ENCODE measurements at regions not wholly inside any gene's neighbourhood (a gene's known extent, or its start where the extent isn't known, plus 50 kb on each side); places are given as distances from the start of the nearest gene placed in this dataset.

DNA sequence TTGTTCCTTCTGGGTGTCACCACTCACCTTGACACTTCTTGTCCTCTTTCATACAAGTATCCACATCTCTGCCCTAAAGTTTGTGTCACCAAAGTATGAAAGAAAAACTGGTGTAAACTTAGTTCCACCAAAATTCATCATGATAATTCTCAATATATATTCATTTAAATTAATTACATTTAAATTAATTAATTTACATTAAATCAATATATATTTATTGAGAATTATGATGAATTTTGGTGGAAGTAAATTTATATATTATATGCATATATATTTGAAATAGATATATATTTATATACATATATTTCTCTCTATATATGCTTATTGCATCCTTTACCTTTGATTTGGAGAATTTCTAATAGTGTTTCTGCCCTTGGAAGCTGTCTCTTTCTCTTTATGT lies 828.3 kb downstream of the PDCD6IP start:
- DNase-seq, result no peak
- Mint-ChIP-seq H3K36me3 (ENCODE audit: low read depth) (no peaks in the 10 kb centered on the region; the same call in 1 of the 2 replicates), H3K9me3 (peaks cover 30% of the 10 kb centered on the region), H3K4me3 (no peak overlapping the region), H3K4me1 (ENCODE audit: low read depth) (no peaks in the 10 kb centered on the region), H3K27me3 (ENCODE audit: insufficient read depth) (no peaks in the 10 kb centered on the region; the same call in 1 of the 2 replicates), H3K27ac (no peak overlapping the region)
- TF ChIP-seq, protein P1, sequence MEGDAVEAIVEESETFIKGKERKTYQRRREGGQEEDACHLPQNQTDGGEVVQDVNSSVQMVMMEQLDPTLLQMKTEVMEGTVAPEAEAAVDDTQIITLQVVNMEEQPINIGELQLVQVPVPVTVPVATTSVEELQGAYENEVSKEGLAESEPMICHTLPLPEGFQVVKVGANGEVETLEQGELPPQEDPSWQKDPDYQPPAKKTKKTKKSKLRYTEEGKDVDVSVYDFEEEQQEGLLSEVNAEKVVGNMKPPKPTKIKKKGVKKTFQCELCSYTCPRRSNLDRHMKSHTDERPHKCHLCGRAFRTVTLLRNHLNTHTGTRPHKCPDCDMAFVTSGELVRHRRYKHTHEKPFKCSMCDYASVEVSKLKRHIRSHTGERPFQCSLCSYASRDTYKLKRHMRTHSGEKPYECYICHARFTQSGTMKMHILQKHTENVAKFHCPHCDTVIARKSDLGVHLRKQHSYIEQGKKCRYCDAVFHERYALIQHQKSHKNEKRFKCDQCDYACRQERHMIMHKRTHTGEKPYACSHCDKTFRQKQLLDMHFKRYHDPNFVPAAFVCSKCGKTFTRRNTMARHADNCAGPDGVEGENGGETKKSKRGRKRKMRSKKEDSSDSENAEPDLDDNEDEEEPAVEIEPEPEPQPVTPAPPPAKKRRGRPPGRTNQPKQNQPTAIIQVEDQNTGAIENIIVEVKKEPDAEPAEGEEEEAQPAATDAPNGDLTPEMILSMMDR (IDR thresholded peaks at IDR 0.05), result no peak

DNA sequence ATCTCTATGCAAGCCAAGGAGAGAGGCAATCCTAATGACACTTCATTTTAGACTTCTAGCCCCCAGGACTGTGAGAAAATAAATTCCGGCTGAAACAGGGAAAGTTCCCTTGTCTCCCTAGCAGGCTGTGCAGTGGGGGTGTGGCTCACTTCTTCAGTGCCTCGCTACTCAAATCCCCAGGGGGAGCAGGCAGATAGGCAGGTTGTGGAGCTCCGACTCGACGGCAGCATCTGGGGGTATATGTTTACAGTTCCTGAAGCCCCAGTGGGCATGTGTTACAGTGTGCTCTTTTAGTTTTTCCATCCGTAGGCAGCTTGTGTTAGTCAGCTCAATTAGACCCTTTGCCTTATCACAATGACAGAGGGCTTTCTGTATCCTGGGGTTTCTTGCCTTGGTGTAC lies 836.5 kb downstream of the PDCD6IP start:
- TF ChIP-seq, protein P1 (IDR thresholded peaks at IDR 0.05), result no peak
- Mint-ChIP-seq H3K9me3 (peaks cover 19% of the 10 kb centered on the region), H3K27me3 (ENCODE audit: insufficient read depth) (no peaks in the 10 kb centered on the region), H3K27ac (no peak overlapping the region), H3K36me3 (ENCODE audit: low read depth) (no peaks in the 10 kb centered on the region), H3K4me3 (no peak overlapping the region), H3K4me1 (ENCODE audit: low read depth) (no peaks in the 10 kb centered on the region)
- no peak for DNase-seq

DNA sequence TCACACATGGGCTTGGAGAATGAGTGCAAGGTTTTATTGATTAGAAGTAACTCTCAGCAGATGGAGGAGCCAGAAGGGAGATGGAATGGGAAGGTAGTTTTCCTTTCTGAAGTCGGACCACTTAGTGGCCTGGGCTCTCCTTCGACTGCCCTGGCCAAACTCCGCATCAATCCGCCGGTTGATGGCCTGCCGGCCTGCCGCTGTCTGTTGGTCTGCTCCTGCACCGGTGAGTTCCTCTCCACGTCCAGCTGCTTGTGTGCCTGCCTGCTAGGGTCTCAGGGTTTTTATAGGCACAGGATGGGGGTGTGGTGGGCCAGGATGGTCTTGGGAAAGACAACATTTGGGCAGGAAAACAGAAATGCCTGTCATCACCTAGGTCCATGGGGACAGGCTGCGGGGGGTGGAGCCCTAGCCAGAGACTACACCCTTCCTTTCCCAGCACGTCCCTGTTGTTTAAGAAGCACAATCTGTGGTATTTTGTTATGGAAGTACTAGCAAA lies 837.0 kb downstream of the PDCD6IP start:
- H3K9me3 Mint-ChIP-seq, result peaks cover 20% of the 10 kb centered on the region
- H3K27me3 Mint-ChIP-seq (ENCODE audit: insufficient read depth), result no peaks in the 10 kb centered on the region
- H3K27ac Mint-ChIP-seq, result no peak overlapping the region
- no peaks in the 10 kb centered on the region for H3K36me3 Mint-ChIP-seq (ENCODE audit: low read depth)
- TF ChIP-seq, protein P1 (IDR thresholded peaks at IDR 0.05), result no peak
- no peak overlapping the region for H3K4me3 Mint-ChIP-seq
- DNase-seq, result no peak
- H3K4me1 Mint-ChIP-seq (ENCODE audit: low read depth), result no peaks in the 10 kb centered on the region

DNA sequence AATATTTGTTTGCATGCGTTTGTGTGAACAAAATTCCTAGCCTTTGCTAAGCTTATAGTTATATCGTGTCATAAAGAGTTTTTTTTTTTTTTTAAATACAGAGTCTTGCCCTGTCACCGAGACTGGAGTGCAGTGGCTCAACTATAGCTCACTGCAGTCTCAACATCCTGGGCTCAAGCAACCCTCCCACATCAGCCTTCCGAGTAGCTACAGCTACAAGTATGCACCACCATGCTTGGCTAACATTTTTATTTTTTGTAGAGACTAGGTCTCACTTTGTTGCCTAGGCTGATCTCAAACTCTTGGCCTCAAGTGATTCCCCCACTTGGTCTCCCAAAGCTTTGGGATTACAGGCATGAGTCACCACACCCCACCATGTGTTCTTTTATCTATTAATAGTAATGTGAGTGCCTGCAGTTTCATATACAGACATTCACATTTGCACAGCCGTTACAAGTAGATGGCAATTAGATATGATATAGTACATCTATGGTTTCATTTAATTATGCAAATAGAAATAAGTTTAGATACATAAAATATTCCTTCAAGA lies 848.6 kb downstream of the PDCD6IP start:
- TF ChIP-seq, protein P1 (IDR thresholded peaks at IDR 0.05), result no peak
- peaks cover 3% of the 10 kb centered on the region; the same call in 1 of the 2 replicates for H3K9me3 Mint-ChIP-seq
- H3K27me3 Mint-ChIP-seq (ENCODE audit: insufficient read depth), result no peaks in the 10 kb centered on the region; the same call in 1 of the 2 replicates
- no peaks in the 10 kb centered on the region for H3K4me1 Mint-ChIP-seq (ENCODE audit: low read depth)
- DNase-seq, result no peak
- no peak overlapping the region for H3K27ac Mint-ChIP-seq
- no peaks in the 10 kb centered on the region for H3K36me3 Mint-ChIP-seq (ENCODE audit: low read depth)
- no peak overlapping the region for H3K4me3 Mint-ChIP-seq

DNA sequence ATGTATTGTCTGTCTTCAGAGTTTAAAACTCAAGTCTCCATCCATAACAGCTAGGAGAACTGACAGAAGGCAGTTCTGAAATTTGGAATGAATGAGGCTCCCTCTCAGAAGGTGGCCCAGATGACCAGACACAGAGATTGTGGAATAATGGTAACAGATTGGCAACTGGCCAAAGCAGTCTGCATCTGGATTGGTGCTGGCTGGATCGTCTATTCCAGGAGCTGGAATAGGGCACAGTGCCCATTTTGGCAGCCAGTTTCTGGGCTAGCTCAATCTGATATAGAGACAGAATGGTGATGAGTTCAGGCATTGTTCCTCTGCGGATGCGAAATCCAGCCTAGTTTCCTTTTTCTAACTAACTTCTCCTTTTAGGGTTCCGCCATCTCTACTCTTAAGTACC lies 851.7 kb downstream of the PDCD6IP start:
- no peaks in the 10 kb centered on the region for H3K4me1 Mint-ChIP-seq (ENCODE audit: low read depth)
- H3K36me3 Mint-ChIP-seq (ENCODE audit: low read depth), result no peaks in the 10 kb centered on the region; the same call in 1 of the 2 replicates
- H3K27me3 Mint-ChIP-seq (ENCODE audit: insufficient read depth), result no peaks in the 10 kb centered on the region; the same call in 1 of the 2 replicates
- H3K27ac Mint-ChIP-seq, result no peak overlapping the region
- TF ChIP-seq, protein P1 (IDR thresholded peaks at IDR 0.05), result no peak
- no peak overlapping the region for H3K4me3 Mint-ChIP-seq
- DNase-seq, result no peak
- no peaks in the 10 kb centered on the region; the same call in 1 of the 2 replicates for H3K9me3 Mint-ChIP-seq
